Testis (tissue), 2 donors: ENCODE measurements at regions not wholly inside any gene's neighbourhood (a gene's known extent, or its start where the extent isn't known, plus 50 kb on each side); places are given as distances from the start of the nearest gene placed in this dataset.

ENCODE experiments used
- POLR2A ChIP-seq: fragments of 450-650 bp; IDR thresholded peaks from one replicate; pipeline ENCODE4 v1.6.1; 2017; ENCODE audit warnings: antibody characterized with exemption, mild to moderate bottlenecking, moderate library complexity
- TF ChIP-seq, protein P1 (sequence below), 3 experiments: fragments of 450-650 bp in 2 of 3; fragments of 200-600 bp in 1 of 3; sonication (generic) in 1 of 3; IDR thresholded peaks; one replicate each; pipeline ENCODE4 v1.5.1; 2016 to 2019; ENCODE audit warnings: antibody characterized with exemption in 3 of 3, mild to moderate bottlenecking in 2 of 3, moderate library complexity in 1 of 3

DNA sequence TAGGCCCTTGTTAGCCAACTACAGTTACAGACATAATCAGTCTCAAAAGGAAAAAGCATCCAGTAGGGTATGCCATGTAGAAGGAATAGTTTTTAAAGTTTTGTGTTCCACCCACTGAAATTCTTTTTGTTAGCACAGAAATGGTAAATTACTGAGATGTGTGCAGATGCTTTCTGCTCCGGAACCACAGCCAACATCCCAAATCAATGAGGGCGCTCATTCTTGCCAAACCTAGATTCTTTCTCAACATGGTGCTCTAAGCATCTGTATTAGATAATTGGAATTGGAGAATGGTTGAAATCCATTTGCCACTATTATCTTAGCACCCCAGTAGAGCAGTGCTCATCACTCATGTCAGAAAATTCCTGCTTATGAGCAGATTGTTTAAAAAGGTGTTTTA lies 127.8 kb downstream of the SEC61B start:
- TF ChIP-seq POLR2A, result no peak
- TF ChIP-seq, protein P1, sequence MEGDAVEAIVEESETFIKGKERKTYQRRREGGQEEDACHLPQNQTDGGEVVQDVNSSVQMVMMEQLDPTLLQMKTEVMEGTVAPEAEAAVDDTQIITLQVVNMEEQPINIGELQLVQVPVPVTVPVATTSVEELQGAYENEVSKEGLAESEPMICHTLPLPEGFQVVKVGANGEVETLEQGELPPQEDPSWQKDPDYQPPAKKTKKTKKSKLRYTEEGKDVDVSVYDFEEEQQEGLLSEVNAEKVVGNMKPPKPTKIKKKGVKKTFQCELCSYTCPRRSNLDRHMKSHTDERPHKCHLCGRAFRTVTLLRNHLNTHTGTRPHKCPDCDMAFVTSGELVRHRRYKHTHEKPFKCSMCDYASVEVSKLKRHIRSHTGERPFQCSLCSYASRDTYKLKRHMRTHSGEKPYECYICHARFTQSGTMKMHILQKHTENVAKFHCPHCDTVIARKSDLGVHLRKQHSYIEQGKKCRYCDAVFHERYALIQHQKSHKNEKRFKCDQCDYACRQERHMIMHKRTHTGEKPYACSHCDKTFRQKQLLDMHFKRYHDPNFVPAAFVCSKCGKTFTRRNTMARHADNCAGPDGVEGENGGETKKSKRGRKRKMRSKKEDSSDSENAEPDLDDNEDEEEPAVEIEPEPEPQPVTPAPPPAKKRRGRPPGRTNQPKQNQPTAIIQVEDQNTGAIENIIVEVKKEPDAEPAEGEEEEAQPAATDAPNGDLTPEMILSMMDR (IDR thresholded peaks at IDR 0.05), result no peak
